Left renal cortex interstitium (tissue), 4 donors: ENCODE measurements at regions not wholly inside any gene's neighbourhood (a gene's known extent, or its start where the extent isn't known, plus 50 kb on each side); places are given as distances from the start of the nearest gene placed in this dataset.
"Not testable (repeated sequence)": the region's sequence is repeated elsewhere in the genome, so short reads cannot be mapped to it uniquely, and the experiment has no call there.

Experiments used
- DNase-seq, 4 donors: peaks; one replicate each; pipeline ENCODE4 v3.0.0-alpha.2; 2013; ENCODE audit warnings: low read depth in 4 of 4, low spot score in 2 of 4, missing footprints in 1 of 4

- DNase-seq, result no peak
Observed at GRCh38 chr16:64272028-64272427, 849.8 kb downstream of the CDH11 start.

GRCh38 chr16:64269756-64270155 is 852.1 kb downstream of the CDH11 start:
- no peak for DNase-seq

GRCh38 chr16:64265756-64266155 is 856.1 kb downstream of the CDH11 start:
- no peak for DNase-seq

- not testable (repeated sequence) for DNase-seq
Observed at GRCh38 chr16:64260631-64261401, 861.0 kb downstream of the CDH11 start.

GRCh38 chr16:64254443-64255367 is 867.2 kb downstream of the CDH11 start:
- no peak for DNase-seq

GRCh38 chr16:64253525-64253924 is 868.3 kb downstream of the CDH11 start:
- DNase-seq, result no peak

- no peak for DNase-seq
Observed at GRCh38 chr16:64253096-64253495, 868.8 kb downstream of the CDH11 start.

- no peak for DNase-seq
Observed at GRCh38 chr16:64251742-64252141, 870.1 kb downstream of the CDH11 start.

- no peak for DNase-seq
Observed at GRCh38 chr16:64250866-64251265, 871.0 kb downstream of the CDH11 start.

GRCh38 chr16:64242492-64242891 is 879.4 kb downstream of the CDH11 start:
- no peak for DNase-seq

GRCh38 chr16:64240586-64240985 is 881.3 kb downstream of the CDH11 start:
- DNase-seq, result no peak

- no peak for DNase-seq
Observed at GRCh38 chr16:64238571-64238970, 883.3 kb downstream of the CDH11 start.

GRCh38 chr16:64236316-64236715 is 885.5 kb downstream of the CDH11 start:
- no peak for DNase-seq

- no peak for DNase-seq
Observed at GRCh38 chr16:64234200-64234599, 887.7 kb downstream of the CDH11 start.

- DNase-seq, result no peak
Observed at GRCh38 chr16:64225696-64226095, 896.2 kb downstream of the CDH11 start.

GRCh38 chr16:64225036-64225435 is 896.8 kb downstream of the CDH11 start:
- DNase-seq, result no peak

GRCh38 chr16:64217789-64218535 is 903.9 kb downstream of the CDH11 start:
- peak in 1 of 4 donors; percentile 10 for DNase-seq

GRCh38 chr16:64215730-64216129 is 906.1 kb downstream of the CDH11 start:
- DNase-seq, result no peak

- peak in 2 of 4 donors; percentile 8 to 12 for DNase-seq
Observed at GRCh38 chr16:64211331-64211730, 910.5 kb downstream of the CDH11 start.

- no peak for DNase-seq
Observed at GRCh38 chr16:64206862-64207261, 915.0 kb downstream of the CDH11 start.

- DNase-seq, result no peak
Observed at GRCh38 chr16:64203126-64203525, 918.7 kb downstream of the CDH11 start.
